ENCODE measurements at regions not wholly inside any gene's neighbourhood (a gene's known extent, or its start where the extent isn't known, plus 50 kb on each side); places are given as distances from the start of the nearest gene placed in this dataset.

- DNase-seq: no peak
Measured at GRCh38 chr15:39161096-39161495, 419.8 kb upstream of the THBS1 start.

GRCh38 chr15:39165020-39165706 is 415.7 kb upstream of the THBS1 start:
- no peak for DNase-seq

- no peak for DNase-seq
Measured at GRCh38 chr15:39167164-39168058, 413.5 kb upstream of the THBS1 start.

- DNase-seq: peak; percentile 76
Measured at GRCh38 chr15:39171944-39172368, 408.9 kb upstream of the THBS1 start.

GRCh38 chr15:39172380-39173281 is 408.2 kb upstream of the THBS1 start:
- peak; percentile 29 for DNase-seq

GRCh38 chr15:39173426-39173825 is 407.5 kb upstream of the THBS1 start:
- DNase-seq: no peak

GRCh38 chr15:39174332-39174731 is 406.5 kb upstream of the THBS1 start:
- no peak for DNase-seq

GRCh38 chr15:39176030-39176429 is 404.8 kb upstream of the THBS1 start:
- no peak for DNase-seq

GRCh38 chr15:39177561-39177960 is 403.3 kb upstream of the THBS1 start:
- no peak for DNase-seq

- DNase-seq: no peak
Measured at GRCh38 chr15:39180030-39180429, 400.8 kb upstream of the THBS1 start.

GRCh38 chr15:39180483-39180933 is 400.4 kb upstream of the THBS1 start:
- no peak for DNase-seq

- DNase-seq: no peak
Measured at GRCh38 chr15:39181056-39181747, 399.7 kb upstream of the THBS1 start.

- no peak for DNase-seq
Measured at GRCh38 chr15:39181940-39182339, 398.9 kb upstream of the THBS1 start.

GRCh38 chr15:39183164-39183881 is 397.6 kb upstream of the THBS1 start:
- DNase-seq: no peak

GRCh38 chr15:39184701-39185390 is 396.0 kb upstream of the THBS1 start:
- DNase-seq: no peak

- no peak for DNase-seq
Measured at GRCh38 chr15:39188314-39188713, 392.6 kb upstream of the THBS1 start.

- DNase-seq: no peak
Measured at GRCh38 chr15:39188930-39189329, 391.9 kb upstream of the THBS1 start.

GRCh38 chr15:39191871-39192291 is 389.0 kb upstream of the THBS1 start:
- no peak for DNase-seq

- DNase-seq: no peak
Measured at GRCh38 chr15:39192351-39192750, 388.5 kb upstream of the THBS1 start.

- DNase-seq: no peak
Measured at GRCh38 chr15:39192979-39193560, 387.8 kb upstream of the THBS1 start.

GRCh38 chr15:39193611-39194010 is 387.3 kb upstream of the THBS1 start:
- DNase-seq: no peak

Measured in NCI-H510A (cell line).